ENCODE measurements at regions not wholly inside any gene's neighbourhood (a gene's known extent, or its start where the extent isn't known, plus 50 kb on each side); places are given as distances from the start of the nearest gene placed in this dataset.

GRCh38 chr18:60145776-60146175 is 226.8 kb downstream of the MC4R start:
- TF ChIP-seq EZH2phosphoT487 (IDR thresholded peaks at IDR 0.05; ENCODE audit: low read depth) (no peak), CTCF (IDR thresholded peaks at IDR 0.05; ENCODE audit: low read depth, low read length) (no peak)

Measured in OCI-LY3 (cell line).